T-helper 2 cell (primary cell): ENCODE measurements at regions not wholly inside any gene's neighbourhood (a gene's known extent, or its start where the extent isn't known, plus 50 kb on each side); places are given as distances from the start of the nearest gene placed in this dataset.
"Not testable (repeated sequence)": the region's sequence is repeated elsewhere in the genome, so short reads cannot be mapped to it uniquely, and the experiment has no call there.

Experiments
- DNase-seq, 5 experiments: peaks; one replicate each; pipeline versions ENCODE4 v3.0.0 to v3.0.0-alpha.2; 2012 to 2022

DNA sequence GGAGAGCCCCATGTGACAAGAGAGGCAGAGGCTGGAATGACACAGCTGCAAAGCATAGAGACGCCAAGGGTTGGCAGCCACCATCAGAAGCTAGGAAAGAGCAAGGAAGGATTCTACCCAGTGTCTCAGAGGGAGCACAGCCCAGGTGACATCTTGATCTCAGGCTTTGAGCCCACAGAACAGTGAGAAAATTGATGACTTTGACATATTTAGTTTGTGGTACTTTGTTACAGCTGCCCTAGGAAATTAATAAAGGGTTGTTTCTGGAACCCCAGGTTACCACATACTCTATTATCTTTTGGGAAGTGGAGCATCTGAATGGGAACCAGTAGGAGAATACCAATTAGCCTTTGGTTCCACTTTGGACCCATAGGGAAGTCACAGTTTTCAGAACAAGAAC is 231.7 kb downstream of the ZNF621 start:
- no peak for DNase-seq

DNA sequence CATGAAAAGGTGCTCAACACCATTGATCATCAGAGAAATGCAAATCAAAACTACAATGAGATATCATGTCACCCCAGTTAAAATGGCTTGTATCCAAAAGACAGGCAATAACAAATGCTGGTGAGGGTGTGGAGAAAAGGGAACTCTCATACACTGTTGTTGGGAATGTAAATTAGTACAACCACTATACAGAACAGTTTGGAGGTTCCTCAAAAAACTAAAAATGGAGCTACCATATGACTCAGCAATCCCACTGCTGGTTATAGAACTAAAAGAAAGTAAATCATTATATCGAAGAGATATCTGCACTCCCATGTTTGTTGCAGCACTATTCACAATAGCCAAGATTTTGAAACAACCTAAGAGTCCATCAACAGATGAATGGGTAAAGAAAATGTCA is 238.0 kb downstream of the ZNF621 start:
- not testable (repeated sequence) for DNase-seq

DNA sequence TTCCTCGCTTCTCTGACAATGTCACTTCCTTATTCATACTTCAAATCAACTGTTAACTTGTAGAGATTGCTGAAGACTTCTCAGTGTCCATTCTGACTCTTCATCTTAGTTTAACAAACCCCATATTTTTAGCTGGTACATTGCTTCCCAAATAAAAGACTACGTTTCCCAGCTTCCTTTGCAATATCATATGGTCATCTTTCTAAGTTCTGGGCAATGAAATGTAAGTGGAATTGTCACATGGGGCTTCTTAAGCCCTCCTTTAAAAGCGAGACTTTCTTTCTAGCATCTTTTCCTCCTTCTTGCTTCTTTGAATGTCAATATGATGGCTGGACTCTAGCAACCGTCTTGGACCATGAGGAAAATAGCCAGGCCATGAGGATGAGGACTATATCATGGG is 239.0 kb downstream of the ZNF621 start:
- no peak for DNase-seq

DNA sequence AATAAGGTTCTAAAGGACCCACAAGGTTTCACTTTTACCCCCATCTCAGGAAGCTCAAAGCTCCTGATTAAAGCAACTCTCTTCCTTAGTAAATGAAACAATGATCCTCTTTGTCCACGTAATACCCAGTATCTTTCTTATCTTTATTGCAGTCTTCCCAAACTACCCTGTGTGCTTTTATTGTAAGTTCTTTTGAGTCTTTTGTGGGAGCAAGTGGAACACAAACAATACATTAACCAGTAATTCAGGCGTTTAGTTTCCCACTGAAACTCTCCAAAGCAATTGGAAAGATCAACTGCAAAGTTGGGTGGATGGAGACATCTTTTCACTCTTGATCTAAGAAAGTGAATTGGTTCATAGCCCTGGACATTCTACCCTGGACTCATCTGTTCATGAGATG is 240.0 kb downstream of the ZNF621 start:
- no peak for DNase-seq

DNA sequence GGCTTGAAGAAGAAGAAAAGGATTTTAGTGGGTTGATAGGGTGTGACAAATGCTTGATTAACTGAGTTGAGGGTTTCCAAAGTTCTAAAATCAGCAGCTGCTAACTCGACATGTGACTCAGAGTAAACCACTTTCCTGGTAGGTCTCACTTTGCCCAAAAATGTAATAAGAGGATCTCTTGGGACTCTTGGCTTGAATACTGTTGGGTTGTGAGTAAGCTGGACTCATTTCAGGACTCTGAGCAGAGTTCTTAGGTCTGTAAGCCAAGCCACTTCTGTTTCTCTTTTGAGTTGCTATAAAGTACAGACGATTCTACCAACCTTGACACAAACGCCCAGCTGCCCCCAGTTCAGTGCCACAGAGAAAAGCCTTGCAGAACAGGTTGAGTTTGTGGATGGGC is 241.1 kb downstream of the ZNF621 start:
- DNase-seq = no peak

DNA sequence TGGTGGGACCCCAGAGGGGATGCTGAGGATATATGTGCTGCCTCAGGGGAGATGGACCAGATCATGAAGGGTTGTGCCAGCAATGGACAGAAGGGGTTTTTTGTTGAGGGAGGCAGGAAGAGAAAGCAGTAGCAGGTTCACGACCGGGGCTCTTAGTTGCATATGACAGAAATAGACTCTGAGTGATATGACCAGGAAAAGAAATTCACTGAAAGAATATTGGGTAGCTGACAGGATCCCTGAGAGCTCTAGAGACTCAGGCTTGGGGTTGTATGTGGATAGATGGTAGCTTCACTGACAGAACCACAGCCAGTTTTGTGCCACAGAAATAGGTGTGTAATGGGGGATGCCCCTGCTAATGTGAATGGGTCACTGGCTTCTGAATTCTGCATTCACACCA is 241.6 kb downstream of the ZNF621 start:
- no peak for DNase-seq

DNA sequence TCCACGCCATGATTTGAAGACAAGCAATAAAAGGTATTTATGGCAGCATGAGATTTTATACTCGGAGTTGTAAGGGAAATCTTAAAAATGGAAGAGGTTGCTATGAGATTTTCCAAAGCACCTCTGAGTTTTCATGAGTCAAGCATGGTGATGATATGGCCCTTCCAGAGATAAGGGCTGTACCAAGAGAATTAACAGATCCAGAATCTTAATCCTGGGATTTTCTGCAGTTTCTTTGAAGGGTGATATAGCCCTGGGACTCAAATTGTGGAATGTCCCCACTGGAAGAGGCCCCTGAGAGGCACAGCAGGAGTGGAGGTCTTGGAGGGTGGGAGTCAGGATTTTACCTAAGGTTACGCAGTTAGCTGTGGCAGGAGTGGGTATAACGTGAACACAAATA is 243.3 kb downstream of the ZNF621 start:
- DNase-seq = no peak

DNA sequence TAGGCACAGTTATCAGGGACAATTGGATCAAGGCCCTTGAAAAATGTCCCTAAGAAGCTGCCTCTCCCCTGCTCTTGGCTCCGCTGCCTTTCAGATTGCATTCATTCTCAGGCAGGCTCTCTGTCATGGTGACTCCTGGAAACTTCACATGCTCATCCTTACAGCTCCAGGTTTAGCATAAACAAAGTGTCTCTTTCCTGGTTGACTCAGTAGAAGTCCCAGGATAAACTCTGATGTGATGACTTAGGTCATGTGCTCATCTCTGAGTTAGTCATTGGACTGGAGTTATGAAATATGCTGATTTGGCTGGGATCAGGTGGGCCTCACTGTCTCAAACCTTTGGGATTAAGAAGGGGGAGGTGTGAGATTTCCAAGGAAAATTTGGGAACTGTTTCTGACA is 243.8 kb downstream of the ZNF621 start:
- no peak for DNase-seq

DNA sequence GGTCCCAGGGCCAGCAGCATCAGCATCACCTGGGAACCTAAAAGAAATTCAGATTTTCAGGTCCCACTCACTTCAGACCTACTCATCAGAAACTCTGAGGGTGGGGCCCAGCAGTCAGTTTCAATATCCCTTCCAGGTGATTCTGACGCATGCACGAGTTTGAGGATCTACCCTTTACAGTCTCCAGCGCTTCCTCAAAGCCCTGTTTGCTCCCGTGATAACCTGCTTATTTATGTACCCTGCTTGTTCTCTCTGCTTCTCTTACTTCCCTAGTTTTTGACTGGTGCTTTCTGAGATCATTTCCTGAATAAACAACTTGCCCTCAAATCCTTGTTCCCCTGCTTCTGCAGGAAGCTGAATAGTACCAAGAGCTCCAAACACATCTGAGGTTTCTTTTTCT is 245.3 kb downstream of the ZNF621 start:
- DNase-seq = no peak

DNA sequence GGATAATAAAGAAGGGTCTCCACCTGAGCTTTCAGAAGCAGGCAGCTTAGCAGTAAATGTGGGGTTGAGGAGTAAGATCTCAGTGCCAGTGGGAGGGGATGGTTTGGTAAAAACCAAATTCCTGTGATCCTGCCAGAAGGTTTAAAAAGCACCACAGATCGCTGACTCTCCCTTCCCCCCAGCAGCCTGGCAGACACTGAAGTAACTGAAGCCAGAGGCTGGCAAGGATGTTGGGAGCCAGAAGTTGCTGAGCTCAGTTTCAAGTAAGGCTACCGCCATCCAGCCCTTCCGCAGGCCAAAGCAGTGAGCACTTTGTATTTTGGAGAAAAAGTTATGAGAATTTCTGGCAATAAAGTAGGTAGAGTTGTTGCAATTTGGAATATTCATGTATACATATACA is 246.4 kb downstream of the ZNF621 start:
- no peak for DNase-seq

DNA sequence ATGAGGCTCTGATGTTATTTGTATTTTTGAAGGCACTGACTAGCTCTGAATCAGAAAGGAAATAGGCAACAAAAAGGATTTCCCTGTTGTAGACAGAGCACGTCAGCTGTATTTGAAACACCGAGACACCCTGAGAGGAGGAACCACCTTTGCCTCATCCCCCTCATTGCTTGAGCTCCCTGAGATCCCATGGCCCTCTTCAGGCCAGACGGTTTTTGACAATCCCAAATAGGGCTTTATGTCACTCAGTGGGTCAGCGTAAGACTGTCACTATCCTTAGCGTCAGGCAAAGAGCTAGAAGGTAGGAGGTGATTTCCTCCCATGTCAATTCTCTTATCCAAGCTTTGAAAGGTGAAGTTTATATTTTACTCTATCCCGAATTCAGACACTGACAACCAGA is 254.3 kb downstream of the ZNF621 start:
- no peak for DNase-seq

DNA sequence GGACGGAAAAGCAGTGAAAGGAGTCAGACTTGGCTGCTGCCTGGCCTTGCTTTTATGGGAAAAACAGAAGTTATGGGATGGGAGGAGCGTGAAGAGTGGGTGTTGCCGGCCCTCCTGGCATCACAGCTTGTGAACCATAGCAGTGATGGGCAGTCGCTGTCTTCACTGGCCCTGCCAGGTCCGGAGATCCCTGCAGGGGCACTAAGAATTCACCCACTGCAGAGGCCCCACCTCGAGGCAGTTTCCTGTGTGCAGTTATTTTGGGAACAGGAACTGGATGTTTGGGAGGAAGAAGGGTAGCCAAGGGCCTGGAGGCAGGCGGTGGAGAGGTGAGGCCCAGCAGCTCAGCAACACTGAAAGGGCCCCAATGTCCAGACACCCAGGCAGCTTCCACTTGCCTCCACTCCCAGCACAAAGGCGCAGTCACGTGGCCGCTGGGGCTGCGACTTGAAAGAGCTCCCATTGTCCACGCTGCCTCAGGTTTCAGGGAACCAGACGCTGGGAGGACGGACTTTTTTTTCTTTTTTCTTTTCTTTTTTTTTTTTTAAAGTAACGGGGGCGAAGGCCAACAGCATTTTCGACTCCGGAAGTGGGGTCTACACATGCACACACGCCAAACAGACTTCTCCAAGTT is 255.6 kb downstream of the ZNF621 start:
- DNase-seq = no peak

DNA sequence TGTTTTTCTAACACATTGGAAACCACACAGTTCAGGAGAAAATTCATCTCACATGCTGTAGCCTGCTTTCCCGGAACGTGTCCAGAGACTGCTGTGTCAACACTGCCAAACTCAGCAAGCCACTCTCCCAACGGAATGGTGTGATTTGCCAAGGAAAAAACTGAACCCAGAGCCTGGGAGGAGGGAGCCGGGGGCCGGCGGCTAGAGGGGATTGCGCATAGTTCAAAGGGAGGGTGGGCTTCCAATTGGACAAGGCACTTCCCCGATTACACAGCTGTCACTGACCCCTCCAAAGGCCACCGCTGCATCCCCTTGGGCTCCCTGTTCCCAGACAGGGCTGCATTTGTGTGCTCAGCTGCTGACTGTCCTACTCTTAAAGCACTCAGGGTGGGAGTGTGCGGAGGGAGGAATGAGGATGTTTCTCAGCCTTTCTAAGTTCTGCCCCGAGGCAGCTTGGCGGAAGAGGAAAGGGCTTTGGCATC is 256.2 kb downstream of the ZNF621 start:
- DNase-seq = no peak

DNA sequence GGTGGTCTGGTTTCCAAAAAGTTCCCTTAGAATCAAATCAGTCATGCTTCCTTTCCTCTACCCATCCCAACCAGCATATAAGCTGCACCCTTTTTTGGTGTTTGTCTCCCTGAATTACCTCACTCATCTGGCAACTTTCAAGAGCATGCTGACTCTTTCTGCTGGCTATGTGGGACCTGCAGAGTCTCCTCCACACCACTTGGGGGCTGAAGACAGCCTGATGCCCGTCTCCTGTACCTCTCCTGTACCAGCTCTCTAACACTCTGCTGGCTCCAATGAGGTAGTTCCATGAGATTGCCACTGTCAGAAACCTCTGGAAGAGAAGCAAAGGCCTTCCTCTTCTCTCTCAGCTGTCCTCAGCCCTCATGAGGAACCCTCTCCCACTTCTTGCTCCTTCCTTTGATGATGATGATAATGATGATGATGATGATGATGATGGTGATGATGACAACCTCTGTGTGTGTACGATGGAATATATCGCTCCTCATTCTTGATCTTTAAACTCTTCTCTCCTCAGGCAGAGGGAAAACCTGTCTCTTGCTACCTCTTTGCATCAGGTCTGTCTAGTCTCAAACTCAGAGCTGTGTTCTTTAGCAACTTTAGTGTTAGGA is 257.5 kb downstream of the ZNF621 start:
- peak in 1 of 5 experiments; percentile 1 for DNase-seq

DNA sequence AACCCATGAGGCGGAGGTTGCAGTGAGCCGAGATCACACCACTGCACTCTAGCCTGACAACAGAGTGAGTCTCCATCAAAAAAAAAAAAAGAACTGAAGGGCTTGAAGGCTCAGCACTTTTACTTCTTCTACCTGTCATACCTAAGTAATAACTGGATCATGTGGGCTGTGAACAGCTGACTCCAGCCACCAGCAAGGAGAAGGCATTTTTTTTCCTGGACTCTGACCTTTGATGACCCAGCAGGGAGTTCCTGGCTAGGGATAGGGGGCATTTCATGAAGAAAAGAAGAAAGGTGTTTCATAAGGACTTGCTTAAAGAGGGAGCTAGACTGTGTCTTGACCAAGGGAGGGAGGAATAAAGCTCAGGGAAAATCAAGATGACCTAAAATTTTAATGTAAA is 266.0 kb downstream of the ZNF621 start:
- no peak for DNase-seq

DNA sequence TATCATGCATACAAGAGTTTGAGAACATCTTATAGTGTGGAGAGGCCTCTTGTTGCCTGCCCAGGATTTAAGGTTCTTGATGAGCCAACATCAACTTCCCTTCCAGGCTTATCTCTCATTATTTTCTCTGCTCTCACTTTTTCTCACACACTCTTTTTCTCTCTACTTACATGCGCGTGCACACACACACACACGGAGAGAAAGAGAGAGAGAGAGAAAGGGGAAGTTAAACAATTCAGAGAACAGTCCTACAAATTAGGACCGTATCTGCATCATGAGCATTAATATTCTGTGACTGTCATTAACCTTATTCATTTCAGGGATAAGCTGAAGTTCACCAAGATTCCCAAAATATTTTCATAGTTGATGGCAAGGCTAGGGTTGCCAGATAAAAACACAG is 269.0 kb downstream of the ZNF621 start:
- DNase-seq = no peak

DNA sequence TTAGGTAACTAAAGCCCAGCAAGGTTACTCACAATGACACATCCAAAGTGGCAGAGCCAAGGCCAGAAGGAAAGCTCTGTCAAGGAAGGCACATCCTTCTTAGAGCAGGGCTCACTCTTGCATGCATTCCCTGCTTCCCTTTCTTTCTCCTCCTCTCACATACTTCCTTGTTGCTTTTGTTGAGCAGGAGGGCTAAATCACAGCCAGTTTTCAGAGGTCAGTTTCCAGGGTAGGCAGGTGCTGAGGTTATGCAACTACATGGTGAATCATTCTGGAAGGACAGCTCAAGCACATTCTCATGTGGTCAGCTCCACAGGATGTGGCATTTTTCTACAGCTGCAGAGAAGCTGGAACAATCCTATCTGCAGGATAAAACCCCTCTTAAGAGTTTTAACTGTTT is 275.6 kb downstream of the ZNF621 start:
- no peak for DNase-seq

DNA sequence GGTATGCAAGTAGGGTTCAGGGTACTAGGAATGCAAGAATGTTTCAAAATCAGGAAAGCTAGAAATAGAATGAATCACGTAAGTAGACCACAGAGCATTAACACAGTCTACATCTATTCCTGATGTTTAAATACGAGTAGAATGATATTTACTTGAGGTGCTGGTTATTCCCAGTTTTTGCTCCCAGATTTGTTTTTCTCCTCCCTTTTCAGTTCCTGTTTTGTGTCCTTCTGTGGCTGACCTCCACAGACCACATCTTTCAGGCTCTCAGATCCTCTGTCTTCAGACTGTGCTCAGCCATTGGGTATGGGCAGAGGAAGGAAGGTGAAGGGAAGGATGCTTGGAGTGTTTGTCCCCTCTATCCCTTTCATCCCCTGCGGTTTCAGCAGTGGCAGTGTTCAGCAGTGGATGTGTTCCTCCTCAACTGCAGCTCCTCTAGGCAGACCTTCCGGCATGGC is 276.6 kb downstream of the ZNF621 start:
- DNase-seq = no peak

DNA sequence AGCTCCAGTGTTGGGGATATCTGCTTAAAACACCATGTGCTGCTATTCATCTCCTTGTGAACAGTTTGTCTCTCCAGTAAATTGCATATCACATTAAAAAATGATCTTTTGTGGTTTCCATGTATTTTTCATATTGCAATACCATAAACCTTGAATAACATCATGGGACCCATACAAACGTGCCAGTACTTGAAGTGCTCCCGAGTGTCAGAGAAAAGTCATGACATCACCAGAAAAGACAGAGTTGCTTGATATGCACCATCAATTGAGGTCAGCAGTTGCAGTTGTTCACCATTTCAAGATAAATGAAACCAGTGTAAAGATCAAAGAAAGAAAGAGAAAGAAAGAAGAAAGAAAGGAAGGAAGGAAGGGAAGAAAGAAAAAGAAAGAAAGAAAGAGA is 278.6 kb downstream of the ZNF621 start:
- DNase-seq = no peak

DNA sequence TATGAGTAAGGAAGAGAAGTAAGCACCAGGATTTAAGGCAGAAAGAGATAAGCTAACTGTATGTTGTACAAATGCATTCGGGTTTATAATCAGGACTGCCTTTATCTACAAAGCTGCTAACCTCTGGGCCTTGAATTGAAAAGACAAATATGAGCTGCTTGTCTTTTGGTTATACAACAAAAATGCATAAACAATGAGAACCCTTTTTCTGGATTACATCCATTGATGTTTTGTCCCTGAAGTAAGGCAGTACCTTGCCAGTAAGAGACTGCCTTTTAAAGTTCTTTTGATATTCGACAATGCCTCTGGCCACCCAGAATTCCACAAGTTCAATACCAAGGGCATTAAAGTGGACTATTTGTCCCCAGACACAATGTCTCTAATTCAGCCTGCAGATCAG is 280.7 kb downstream of the ZNF621 start:
- no peak for DNase-seq

DNA sequence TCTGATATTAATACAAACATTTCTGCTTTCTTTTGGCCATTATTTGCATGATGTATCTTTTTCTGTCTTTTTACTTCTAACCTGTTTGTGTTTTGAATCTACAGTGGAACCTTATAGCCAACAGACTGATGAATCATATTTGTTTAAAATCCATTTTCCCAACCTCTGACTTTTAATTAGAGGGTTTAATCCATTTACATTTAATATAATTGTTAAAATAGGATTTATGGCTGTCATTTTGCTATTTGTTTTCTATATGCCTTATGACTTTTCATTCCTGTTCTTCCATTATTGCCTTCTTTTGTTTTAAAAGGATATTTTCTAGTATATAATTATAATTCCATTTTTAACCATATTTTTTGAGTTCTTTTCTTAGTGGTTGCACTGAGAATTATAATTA is 286.1 kb downstream of the ZNF621 start:
- no peak for DNase-seq

DNA sequence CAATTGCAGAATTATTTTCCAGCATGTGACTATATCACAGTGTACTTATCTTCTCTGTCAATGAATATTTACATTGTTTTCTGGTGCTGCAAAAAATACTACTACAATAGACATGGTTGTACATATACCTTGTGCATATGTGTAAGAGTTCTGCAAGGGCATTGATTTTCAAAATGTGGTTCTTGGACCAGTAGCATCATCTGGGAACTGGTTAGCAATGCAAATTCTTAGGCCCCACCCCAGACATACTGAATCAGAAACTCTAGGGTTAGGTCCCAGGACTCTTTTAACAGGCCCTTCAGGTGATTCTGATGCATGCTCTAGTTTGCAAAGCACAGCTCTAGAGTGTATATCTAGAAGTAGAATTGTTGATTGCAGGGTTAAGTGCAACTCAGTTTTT is 292.3 kb downstream of the ZNF621 start:
- no peak for DNase-seq

DNA sequence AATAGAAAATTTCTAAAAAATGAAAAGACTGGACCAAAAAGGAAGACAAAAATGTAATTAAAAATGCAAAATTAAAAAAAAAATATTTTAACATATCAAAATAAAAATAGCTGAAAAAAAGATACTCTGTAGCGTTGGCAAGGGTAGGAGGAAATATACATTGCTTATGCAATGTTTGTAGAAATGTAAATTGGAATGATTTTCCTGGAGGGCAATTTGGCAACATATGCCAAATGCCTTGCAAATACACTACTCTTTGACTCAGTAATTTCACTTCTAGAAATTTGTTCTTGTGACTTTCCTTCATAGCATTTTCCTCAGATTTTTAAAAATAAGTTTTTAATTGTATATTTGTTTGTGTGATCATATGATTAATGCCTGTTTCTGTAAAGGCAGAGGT is 296.6 kb downstream of the ZNF621 start:
- no peak for DNase-seq

DNA sequence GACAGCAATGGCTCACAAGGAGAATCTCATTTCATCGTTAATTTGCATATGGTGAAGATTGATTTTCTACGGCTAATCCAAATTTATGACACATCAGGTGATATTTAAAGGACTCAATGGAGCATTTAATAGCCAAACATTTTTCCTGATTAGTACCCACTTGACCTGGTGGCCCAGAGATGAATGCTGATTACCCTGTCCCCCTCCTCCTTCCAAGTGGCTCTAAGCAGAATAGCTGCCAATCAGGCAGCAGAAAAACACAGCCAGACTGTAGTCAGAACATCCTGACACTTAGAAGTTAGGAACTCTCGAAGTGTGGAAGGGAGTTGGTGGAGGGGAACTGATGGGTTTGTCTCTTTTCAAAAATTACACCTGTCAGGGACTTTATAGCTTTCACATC is 302.5 kb downstream of the ZNF621 start:
- DNase-seq = no peak
